ENCODE measurements at regions not wholly inside any gene's neighbourhood (a gene's known extent, or its start where the extent isn't known, plus 50 kb on each side); places are given as distances from the start of the nearest gene placed in this dataset.

DNA sequence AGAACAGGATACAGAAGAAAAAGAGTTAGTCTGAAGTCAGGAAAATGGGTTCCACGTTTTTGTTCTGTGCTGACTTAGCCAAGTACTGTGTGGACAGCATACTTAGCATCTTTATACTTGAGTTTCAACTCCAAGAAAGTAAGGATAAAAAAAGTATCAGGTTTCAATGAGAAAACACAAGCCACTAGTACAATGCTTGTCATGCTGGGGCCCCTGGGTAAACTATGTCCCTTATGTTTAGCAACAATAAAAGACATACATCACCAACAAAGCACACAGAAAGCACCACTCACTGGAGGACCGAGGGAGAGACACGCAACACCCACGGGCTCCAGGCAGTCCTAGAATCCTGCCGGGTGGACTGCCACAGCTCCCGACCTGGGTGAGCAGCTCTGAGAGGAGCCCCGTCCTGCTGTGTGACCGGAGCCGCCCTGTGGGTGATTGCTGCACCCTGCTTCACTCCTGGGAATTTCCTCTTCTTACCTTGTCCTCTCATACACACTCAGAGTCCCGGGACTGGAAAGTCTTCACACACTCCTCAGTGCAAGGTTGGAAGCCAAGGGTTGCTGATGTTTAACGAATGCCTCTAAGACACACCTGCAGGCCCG, 890.5 kb downstream of the BRD1 start:
- Histone ChIP-seq H3K36me3 (ENCODE audit: control insufficient read depth, insufficient read depth, low read length) (no peaks in the 10 kb centered on the region), H3K4me3 (ENCODE audit: low read length) (no peak overlapping the region), H3K4me1 (ENCODE audit: control insufficient read depth, insufficient read depth, low read length) (no peaks in the 10 kb centered on the region), H3K27ac (ENCODE audit: low read length) (no peak overlapping the region), H3K9me3 (ENCODE audit: control insufficient read depth, insufficient read depth, low read length) (no peaks in the 10 kb centered on the region), H3K27me3 (ENCODE audit: control insufficient read depth, insufficient read depth, low read length) (no peaks in the 10 kb centered on the region)
- H3K36me3 Mint-ChIP-seq = no peaks in the 10 kb centered on the region
- no peak overlapping the region for H3K27ac Mint-ChIP-seq
- WGBS (ENCODE audit: insufficient coverage) = 79% methylated on average over 12 of the region's 12 CpGs
- H3K4me3 Mint-ChIP-seq = no peak overlapping the region
- H3K4me1 Mint-ChIP-seq = no peaks in the 10 kb centered on the region
- no peak for ATAC-seq
- DNase-seq = no peak
- peaks cover 0 to 3% of the 10 kb centered on the region in 2 donors for H3K9me3 Mint-ChIP-seq
- peaks cover 3 to 12% of the 10 kb centered on the region in 2 donors for H3K27me3 Mint-ChIP-seq (ENCODE audit: low read depth in 2 of 2)
- TF ChIP-seq, protein P1, sequence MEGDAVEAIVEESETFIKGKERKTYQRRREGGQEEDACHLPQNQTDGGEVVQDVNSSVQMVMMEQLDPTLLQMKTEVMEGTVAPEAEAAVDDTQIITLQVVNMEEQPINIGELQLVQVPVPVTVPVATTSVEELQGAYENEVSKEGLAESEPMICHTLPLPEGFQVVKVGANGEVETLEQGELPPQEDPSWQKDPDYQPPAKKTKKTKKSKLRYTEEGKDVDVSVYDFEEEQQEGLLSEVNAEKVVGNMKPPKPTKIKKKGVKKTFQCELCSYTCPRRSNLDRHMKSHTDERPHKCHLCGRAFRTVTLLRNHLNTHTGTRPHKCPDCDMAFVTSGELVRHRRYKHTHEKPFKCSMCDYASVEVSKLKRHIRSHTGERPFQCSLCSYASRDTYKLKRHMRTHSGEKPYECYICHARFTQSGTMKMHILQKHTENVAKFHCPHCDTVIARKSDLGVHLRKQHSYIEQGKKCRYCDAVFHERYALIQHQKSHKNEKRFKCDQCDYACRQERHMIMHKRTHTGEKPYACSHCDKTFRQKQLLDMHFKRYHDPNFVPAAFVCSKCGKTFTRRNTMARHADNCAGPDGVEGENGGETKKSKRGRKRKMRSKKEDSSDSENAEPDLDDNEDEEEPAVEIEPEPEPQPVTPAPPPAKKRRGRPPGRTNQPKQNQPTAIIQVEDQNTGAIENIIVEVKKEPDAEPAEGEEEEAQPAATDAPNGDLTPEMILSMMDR (IDR thresholded peaks at IDR 0.05) = no peak
- intact Hi-C loops (cut with micrococcal nuclease) = no loop called here

DNA sequence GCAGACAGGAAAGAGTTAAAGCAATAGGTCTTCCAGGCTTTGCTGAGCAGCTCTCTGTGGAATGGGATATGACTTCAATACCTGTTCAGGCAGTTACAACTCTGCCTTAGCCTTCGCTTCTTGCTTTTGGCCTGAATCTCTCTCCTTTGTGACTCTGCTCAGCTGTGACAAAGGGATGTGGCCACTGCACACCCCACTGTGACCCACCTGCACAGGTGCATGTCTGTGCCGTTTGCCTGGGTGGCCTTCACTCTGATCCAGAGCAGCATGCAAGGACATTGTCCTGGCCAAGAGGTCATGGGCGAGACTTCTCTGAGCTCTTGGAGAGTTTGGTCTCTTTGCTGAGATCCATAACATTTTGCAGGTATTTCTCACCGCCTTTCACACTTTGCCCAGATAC, 891.3 kb downstream of the BRD1 start:
- TF ChIP-seq, protein P1 (IDR thresholded peaks at IDR 0.05) = no peak
- intact Hi-C loops (cut with micrococcal nuclease) = no loop called here
- 88% methylated on average over 4 of the region's 4 CpGs for WGBS (ENCODE audit: insufficient coverage)
- peaks cover 0 to 3% of the 10 kb centered on the region in 2 donors for H3K9me3 Mint-ChIP-seq
- DNase-seq = no peak
- no peaks in the 10 kb centered on the region for H3K9me3 ChIP-seq (ENCODE audit: control insufficient read depth, insufficient read depth, low read length)
- H3K4me1 Mint-ChIP-seq = no peaks in the 10 kb centered on the region
- peaks cover 3 to 12% of the 10 kb centered on the region in 2 donors for H3K27me3 Mint-ChIP-seq (ENCODE audit: low read depth in 2 of 2)
- H3K36me3 Mint-ChIP-seq = no peaks in the 10 kb centered on the region
- H3K4me1 ChIP-seq (ENCODE audit: control insufficient read depth, insufficient read depth, low read length) = no peaks in the 10 kb centered on the region
- no peaks in the 10 kb centered on the region for H3K27me3 ChIP-seq (ENCODE audit: control insufficient read depth, insufficient read depth, low read length)
- no peak overlapping the region for H3K4me3 Mint-ChIP-seq
- no peak for ATAC-seq
- no peak overlapping the region for H3K4me3 ChIP-seq (ENCODE audit: low read length)
- H3K27ac Mint-ChIP-seq = no peak overlapping the region
- no peaks in the 10 kb centered on the region for H3K36me3 ChIP-seq (ENCODE audit: control insufficient read depth, insufficient read depth, low read length)
- H3K27ac ChIP-seq (ENCODE audit: low read length) = no peak overlapping the region

DNA sequence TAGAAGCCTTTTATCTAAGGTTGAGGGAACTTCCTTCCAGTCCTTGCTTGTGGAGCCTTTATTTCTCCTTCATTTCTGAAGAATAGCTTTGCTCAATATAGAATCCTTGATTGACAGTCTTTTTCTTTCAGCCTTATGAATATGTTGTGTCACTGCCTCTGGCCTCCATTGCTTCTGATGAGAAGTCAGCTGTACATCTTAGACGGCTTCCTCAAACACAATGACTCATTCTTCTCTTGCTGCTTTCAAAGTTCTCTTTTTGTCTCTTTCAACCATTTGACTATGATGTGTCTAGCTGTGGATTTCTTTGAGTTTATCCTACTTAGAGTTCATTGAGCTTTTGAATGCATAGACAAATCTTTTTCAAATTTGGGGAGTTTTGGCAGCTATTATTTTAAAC, 893.2 kb downstream of the BRD1 start:
- TF ChIP-seq, protein P1 (IDR thresholded peaks at IDR 0.05) = no peak
- Mint-ChIP-seq H3K27me3 (ENCODE audit: low read depth in 2 of 2) (peaks cover 10 to 30% of the 10 kb centered on the region in 2 donors), H3K9me3 (peaks cover 0 to 3% of the 10 kb centered on the region in 2 donors), H3K36me3 (no peaks in the 10 kb centered on the region), H3K27ac (no peak overlapping the region), H3K4me1 (no peaks in the 10 kb centered on the region), H3K4me3 (no peak overlapping the region)
- H3K27ac ChIP-seq (ENCODE audit: low read length) = no peak overlapping the region
- DNase-seq = no peak
- H3K4me3 ChIP-seq (ENCODE audit: low read length) = no peak overlapping the region
- ATAC-seq = no peak
- intact Hi-C loops (cut with micrococcal nuclease) = no loop called here
- H3K4me1 ChIP-seq (ENCODE audit: control insufficient read depth, insufficient read depth, low read length) = no peaks in the 10 kb centered on the region
- no peaks in the 10 kb centered on the region for H3K9me3 ChIP-seq (ENCODE audit: control insufficient read depth, insufficient read depth, low read length)
- H3K36me3 ChIP-seq (ENCODE audit: control insufficient read depth, insufficient read depth, low read length) = no peaks in the 10 kb centered on the region
- WGBS (ENCODE audit: insufficient coverage) = 80% methylated on average over 1 of the region's 1 CpG
- no peaks in the 10 kb centered on the region for H3K27me3 ChIP-seq (ENCODE audit: control insufficient read depth, insufficient read depth, low read length)

DNA sequence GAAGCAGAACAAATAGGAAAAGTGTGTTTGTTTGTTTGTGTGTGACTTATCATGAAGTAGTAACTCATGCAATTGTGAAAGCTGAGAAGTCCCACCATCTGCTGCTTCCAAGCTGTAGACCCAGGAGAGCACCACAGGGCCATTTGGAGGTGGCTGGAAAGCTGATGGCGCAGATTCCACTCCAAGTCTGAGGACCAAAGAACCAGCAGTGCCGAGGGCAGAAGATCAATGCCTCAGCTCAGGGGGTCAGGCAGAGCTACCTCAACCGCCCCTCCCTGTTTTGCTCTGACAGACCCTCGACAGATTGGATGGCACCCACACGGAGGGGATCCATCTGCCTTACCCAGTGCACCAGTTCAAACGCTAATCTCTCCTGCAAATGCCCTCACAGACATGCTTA, 896.2 kb downstream of the BRD1 start:
- Mint-ChIP-seq H3K4me3 (no peak overlapping the region), H3K9me3 (peaks cover 0 to 3% of the 10 kb centered on the region in 2 donors), H3K36me3 (no peaks in the 10 kb centered on the region), H3K27me3 (ENCODE audit: low read depth in 2 of 2) (peaks cover 7 to 33% of the 10 kb centered on the region in 2 donors), H3K27ac (no peak overlapping the region), H3K4me1 (no peaks in the 10 kb centered on the region)
- WGBS (ENCODE audit: insufficient coverage) = 57% methylated on average over 6 of the region's 6 CpGs
- Histone ChIP-seq H3K4me1 (ENCODE audit: control insufficient read depth, insufficient read depth, low read length) (no peaks in the 10 kb centered on the region), H3K9me3 (ENCODE audit: control insufficient read depth, insufficient read depth, low read length) (no peaks in the 10 kb centered on the region), H3K4me3 (ENCODE audit: low read length) (no peak overlapping the region), H3K27me3 (ENCODE audit: control insufficient read depth, insufficient read depth, low read length) (peaks cover 2% of the 10 kb centered on the region), H3K36me3 (ENCODE audit: control insufficient read depth, insufficient read depth, low read length) (no peaks in the 10 kb centered on the region), H3K27ac (ENCODE audit: low read length) (no peak overlapping the region)
- no peak for DNase-seq
- intact Hi-C loops (cut with micrococcal nuclease) = no loop called here
- no peak for ATAC-seq
- TF ChIP-seq, protein P1 (IDR thresholded peaks at IDR 0.05) = no peak
